SK-N-MC (cell line): ENCODE measurements at regions not wholly inside any gene's neighbourhood (a gene's known extent, or its start where the extent isn't known, plus 50 kb on each side); places are given as distances from the start of the nearest gene placed in this dataset.
"Not testable (repeated sequence)": the region's sequence is repeated elsewhere in the genome, so short reads cannot be mapped to it uniquely, and the experiment has no call there.

Experiments used
- DNase-seq: peaks from one replicate; pipeline ENCODE4 v3.0.0-alpha.2; 2011; ENCODE audit warnings: low read depth, low spot score
- H3K27ac ChIP-seq: fragments of 200-600 bp; sonication (generic); 2 replicates; pipeline ENCODE4 v1.5.1; 2016; ENCODE audit warnings: mixed run types
- H3K36me3 ChIP-seq: fragments of 200-600 bp; sonication (generic); 2 replicates; pipeline ENCODE4 v1.6.1; 2017; ENCODE audit warnings: antibody characterized with exemption, low read length, mixed read lengths; ENCODE audit not compliant: insufficient read depth
- H3K4me3 ChIP-seq: fragments of 200-600 bp; sonication (generic); 2 replicates; pipeline ENCODE4 v1.5.1; 2016
- H3K9ac ChIP-seq: fragments of 200-600 bp; sonication (generic); 2 replicates; pipeline ENCODE4 v1.8.0; 2017; ENCODE audit warnings: mixed run types, mixed read lengths; ENCODE audit not compliant: insufficient read length
- H3K9me3 ChIP-seq: fragments of 200-600 bp; sonication (generic); 2 replicates; pipeline ENCODE4 v1.6.1; 2017; ENCODE audit warnings: low read depth, mild to moderate bottlenecking, antibody characterized with exemption, low read length, moderate library complexity, mixed read lengths
- EZH2 ChIP-seq: fragments of 200-600 bp; sonication (generic); IDR thresholded peaks from one replicate; pipeline ENCODE4 v1.6.1; 2017; ENCODE audit warnings: antibody characterized with exemption
- FOXP2 ChIP-seq: optimal IDR thresholded peaks from 2 replicates; pipeline ENCODE3; 2011; ENCODE audit warnings: mild to moderate bottlenecking, moderate library complexity; ENCODE audit not compliant: insufficient read depth; ENCODE audit errors: extremely low read length, control extremely low read depth
- POLR2AphosphoS5 ChIP-seq: IDR thresholded peaks from 2 replicates; pipeline ENCODE4 v1.6.1; 2012; ENCODE audit warnings: mild to moderate bottlenecking, low read depth, low read length, borderline replicate concordance

GRCh38 chr3:106305882-106306435 is 437.1 kb upstream of the CBLB start:
- Histone ChIP-seq H3K36me3 (no peaks in the 10 kb centered on the region), H3K9me3 (no peaks in the 10 kb centered on the region), H3K4me3 (no peak overlapping the region), H3K27ac (no peak overlapping the region), H3K9ac (no peak overlapping the region)
- no peak for DNase-seq
- TF ChIP-seq EZH2 = no peak
- TF ChIP-seq FOXP2 = no peak
- no peak for TF ChIP-seq POLR2AphosphoS5

GRCh38 chr3:106309274-106309673 is 440.5 kb upstream of the CBLB start:
- H3K9ac ChIP-seq = no peak overlapping the region
- H3K36me3 ChIP-seq = no peaks in the 10 kb centered on the region
- TF ChIP-seq POLR2AphosphoS5 (no peak), FOXP2 (no peak)
- DNase-seq = no peak
- H3K9me3 ChIP-seq = no peaks in the 10 kb centered on the region
- no peak overlapping the region for H3K27ac ChIP-seq
- no peak overlapping the region for H3K4me3 ChIP-seq

- H3K9ac ChIP-seq, H3K4me3 ChIP-seq, DNase-seq, H3K36me3 ChIP-seq, H3K9me3 ChIP-seq, H3K27ac ChIP-seq: not testable (repeated sequence)
These were observed 441.0 kb upstream of the CBLB start for GRCh38 chr3:106309798-106310197.

GRCh38 chr3:106317141-106318055 is 448.6 kb upstream of the CBLB start:
- Histone ChIP-seq H3K9me3 (no peaks in the 10 kb centered on the region), H3K27ac (no peak overlapping the region), H3K36me3 (no peaks in the 10 kb centered on the region), H3K4me3 (no peak overlapping the region), H3K9ac (no peak overlapping the region)
- no peak for DNase-seq
- TF ChIP-seq EZH2 = no peak
- no peak for TF ChIP-seq FOXP2
- TF ChIP-seq POLR2AphosphoS5 = no peak

DNA sequence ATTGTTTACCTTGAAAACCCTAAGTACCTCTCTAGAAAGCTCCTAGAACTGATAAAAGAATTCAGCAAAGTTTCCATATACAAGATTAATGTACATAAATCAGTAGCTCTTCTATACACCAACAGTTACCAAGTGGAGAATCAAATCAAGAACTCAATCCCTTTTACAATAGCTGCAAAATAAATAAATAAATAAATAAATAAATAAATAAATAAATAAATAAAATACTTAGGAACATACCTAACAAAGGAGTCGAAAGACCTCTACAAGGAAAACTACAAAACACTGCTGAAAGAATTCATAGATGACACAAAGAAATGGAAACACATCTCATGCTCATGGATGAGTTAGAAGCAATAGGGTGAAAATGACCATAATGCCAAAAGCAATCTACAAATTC is 452.6 kb upstream of the CBLB start:
- not testable (repeated sequence) for H3K4me3 ChIP-seq, DNase-seq, H3K9me3 ChIP-seq, H3K36me3 ChIP-seq, H3K27ac ChIP-seq, H3K9ac ChIP-seq

DNA sequence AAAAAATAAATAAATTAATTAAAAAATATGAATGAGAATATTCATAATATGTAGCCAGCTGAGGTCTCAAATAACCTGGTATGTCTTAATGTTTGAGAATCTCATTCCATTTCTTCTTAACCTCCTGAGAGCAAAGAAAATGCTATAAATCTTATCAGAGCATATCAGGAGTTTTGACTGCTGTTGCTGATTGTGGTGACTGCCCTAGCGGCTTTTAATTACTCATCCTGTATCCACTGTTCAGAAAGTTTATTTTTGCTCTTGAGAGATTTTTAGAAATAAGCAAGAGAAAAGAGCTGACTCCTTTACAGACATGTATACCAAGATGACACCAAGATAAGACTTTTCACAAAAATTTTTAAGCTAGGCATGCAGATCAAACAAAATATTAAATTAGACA is 454.8 kb upstream of the CBLB start:
- no peak overlapping the region for H3K9ac ChIP-seq
- no peak overlapping the region for H3K27ac ChIP-seq
- DNase-seq = no peak
- TF ChIP-seq FOXP2 (no peak), EZH2 (no peak), POLR2AphosphoS5 (no peak)
- 0 out of 2 replicates have a peak, but pooled peaks cover 5% of the 10 kb centered on the region for H3K9me3 ChIP-seq
- H3K36me3 ChIP-seq = no peaks in the 10 kb centered on the region
- no peak overlapping the region for H3K4me3 ChIP-seq

DNA sequence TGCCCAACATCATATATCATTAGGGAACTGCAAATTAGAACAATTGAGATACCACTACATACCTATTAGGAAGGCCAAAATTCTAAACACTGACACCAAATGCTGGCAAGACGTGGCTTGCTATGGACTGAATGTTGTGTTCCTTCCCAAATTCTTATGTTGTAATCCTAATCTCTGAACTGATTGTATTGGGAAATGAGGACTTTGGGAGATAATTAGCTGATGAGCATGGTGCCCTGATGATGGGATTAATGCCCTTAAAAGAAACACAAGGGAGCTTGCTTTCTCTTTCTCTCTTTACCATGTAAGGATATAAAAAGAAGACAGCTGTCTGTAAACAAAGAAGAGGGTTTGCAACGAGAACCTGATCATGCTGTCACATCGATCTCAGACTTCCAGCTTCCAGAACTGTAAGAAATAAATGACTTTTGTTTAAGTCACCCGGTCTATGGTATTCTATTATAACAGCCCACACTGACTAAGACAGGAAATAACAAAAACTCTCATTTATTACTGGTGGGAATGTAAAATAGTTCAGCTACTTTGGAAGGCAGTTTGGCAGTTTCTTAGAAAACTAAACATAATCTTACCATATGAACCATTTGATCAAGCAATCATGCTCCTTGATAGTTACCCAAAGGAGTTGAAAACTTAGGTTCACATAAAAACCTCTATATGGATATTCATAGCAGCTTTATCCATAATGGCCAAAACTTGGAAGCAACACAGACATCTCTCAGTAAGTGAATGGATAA is 458.3 kb upstream of the CBLB start:
- H3K9ac ChIP-seq = no peak overlapping the region
- H3K36me3 ChIP-seq = no peaks in the 10 kb centered on the region
- DNase-seq = no peak
- 0 out of 2 replicates have a peak, but pooled peaks cover 5% of the 10 kb centered on the region for H3K9me3 ChIP-seq
- TF ChIP-seq POLR2AphosphoS5 = no peak
- TF ChIP-seq FOXP2 = no peak
- no peak for TF ChIP-seq EZH2
- no peak overlapping the region for H3K27ac ChIP-seq
- no peak overlapping the region for H3K4me3 ChIP-seq

- TF ChIP-seq POLR2AphosphoS5 (no peak), EZH2 (no peak), FOXP2 (no peak)
- H3K9me3 ChIP-seq = 0 out of 2 replicates have a peak, but pooled peaks cover 5% of the 10 kb centered on the region
- H3K36me3 ChIP-seq = no peaks in the 10 kb centered on the region
- no peak for DNase-seq
- H3K27ac ChIP-seq = no peak overlapping the region
- H3K4me3 ChIP-seq = no peak overlapping the region
- H3K9ac ChIP-seq = no peak overlapping the region
These were observed 458.8 kb upstream of the CBLB start for GRCh38 chr3:106327696-106328025.
